ENCODE measurements at regions not wholly inside any gene's neighbourhood (a gene's known extent, or its start where the extent isn't known, plus 50 kb on each side); places are given as distances from the start of the nearest gene placed in this dataset.

DNA sequence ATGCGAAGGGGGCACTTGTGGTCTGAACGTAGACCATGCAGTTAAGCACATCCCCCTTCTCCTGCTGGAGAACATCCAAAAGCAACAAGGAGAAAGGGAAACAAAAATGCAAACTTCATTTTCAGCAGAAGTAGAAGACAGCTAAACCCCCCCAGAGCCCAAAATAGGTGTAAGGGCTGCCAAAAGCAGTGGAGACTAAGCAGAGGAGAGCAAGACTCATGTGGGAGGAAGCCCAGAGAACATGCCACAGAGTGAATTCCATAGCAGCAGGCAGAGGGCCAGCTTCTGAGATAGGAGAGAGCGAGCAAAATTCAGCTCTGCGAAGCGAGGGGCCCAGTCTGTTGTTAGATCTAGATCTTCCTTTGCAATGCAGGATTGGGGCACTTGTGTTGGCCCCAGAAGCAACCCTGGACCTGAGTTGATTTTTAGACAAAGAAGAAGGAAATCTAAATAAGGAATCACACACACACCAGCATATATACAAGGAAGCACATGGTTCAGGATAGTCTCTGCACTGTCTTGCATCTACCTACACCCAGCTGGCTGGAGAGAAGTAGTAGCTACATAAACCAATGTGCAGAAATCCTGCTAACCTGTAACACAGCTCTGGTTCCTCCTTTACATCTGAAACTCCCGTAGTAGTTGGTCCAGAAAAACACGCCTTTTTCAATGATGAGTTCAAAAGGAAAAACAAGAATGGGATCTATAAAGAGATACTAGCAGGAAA lies 199.6 kb downstream of the SPRY2 start:
- Mint-ChIP-seq H3K4me1 (peaks cover 39% of the 10 kb centered on the region), H3K27me3 (ENCODE audit: low read depth) (no peaks in the 10 kb centered on the region), H3K4me3 (peak overlapping the region; percentile 2 to 42 (median 8)), H3K27ac (peak overlapping the region; percentile 92 to 96 (median 94)), H3K36me3 (ENCODE audit: low read depth) (no peaks in the 10 kb centered on the region), H3K9me3 (no peaks in the 10 kb centered on the region)
- TF ChIP-seq, protein P1, sequence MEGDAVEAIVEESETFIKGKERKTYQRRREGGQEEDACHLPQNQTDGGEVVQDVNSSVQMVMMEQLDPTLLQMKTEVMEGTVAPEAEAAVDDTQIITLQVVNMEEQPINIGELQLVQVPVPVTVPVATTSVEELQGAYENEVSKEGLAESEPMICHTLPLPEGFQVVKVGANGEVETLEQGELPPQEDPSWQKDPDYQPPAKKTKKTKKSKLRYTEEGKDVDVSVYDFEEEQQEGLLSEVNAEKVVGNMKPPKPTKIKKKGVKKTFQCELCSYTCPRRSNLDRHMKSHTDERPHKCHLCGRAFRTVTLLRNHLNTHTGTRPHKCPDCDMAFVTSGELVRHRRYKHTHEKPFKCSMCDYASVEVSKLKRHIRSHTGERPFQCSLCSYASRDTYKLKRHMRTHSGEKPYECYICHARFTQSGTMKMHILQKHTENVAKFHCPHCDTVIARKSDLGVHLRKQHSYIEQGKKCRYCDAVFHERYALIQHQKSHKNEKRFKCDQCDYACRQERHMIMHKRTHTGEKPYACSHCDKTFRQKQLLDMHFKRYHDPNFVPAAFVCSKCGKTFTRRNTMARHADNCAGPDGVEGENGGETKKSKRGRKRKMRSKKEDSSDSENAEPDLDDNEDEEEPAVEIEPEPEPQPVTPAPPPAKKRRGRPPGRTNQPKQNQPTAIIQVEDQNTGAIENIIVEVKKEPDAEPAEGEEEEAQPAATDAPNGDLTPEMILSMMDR (IDR thresholded peaks at IDR 0.05; ENCODE audit: unreplicated experiment in 3 of 3): no peak

DNA sequence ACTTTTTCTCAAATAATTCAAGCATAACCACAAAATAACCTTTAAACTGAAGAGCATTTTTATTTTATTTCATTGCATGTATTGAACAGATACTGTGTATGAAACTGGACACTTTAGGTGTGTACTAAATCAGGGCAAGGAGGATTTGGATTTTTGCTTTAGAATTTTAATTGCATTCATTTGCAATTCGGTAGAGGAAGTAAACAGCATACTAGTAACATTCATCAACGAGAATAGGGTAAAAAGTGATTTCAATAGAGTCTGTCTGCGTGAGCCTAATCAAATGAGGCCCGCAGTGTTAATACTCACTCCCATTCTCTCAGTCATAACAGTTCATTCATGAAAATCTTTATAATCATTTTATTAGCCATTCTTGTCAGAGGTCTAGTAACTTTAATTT lies 200.2 kb downstream of the SPRY2 start:
- H3K9me3 Mint-ChIP-seq: no peaks in the 10 kb centered on the region
- TF ChIP-seq, protein P1 (IDR thresholded peaks at IDR 0.05; ENCODE audit: unreplicated experiment in 3 of 3): no peak
- H3K4me1 Mint-ChIP-seq: peaks cover 37% of the 10 kb centered on the region
- peak overlapping the region in 1 of 3 experiments; percentile 29 for H3K4me3 Mint-ChIP-seq
- H3K36me3 Mint-ChIP-seq (ENCODE audit: low read depth): no peaks in the 10 kb centered on the region
- H3K27ac Mint-ChIP-seq: peak overlapping the region; percentile 92 to 96 (median 94)
- no peaks in the 10 kb centered on the region for H3K27me3 Mint-ChIP-seq (ENCODE audit: low read depth)

DNA sequence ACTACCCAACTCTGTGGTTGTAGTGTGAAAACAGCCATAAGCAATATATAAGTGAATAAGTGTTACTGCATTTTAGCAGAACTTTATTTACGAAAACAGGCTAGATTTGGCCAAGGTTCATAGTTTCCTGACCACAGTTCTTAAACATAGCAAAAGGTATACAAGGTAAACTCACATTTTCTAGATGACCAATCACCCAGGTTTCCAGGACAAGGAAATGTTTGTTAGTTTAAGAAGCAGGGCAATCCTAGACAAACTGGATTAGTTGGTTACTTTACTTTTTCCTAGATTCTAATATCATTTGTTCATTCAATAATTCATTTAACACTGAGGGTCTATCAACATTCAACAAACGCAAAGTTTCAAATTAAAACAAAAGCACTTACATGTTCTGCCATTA lies 201.7 kb downstream of the SPRY2 start:
- Mint-ChIP-seq H3K4me3 (no peak overlapping the region), H3K27me3 (ENCODE audit: low read depth) (no peaks in the 10 kb centered on the region), H3K4me1 (peaks cover 33% of the 10 kb centered on the region), H3K27ac (no peak overlapping the region), H3K9me3 (no peaks in the 10 kb centered on the region), H3K36me3 (ENCODE audit: low read depth) (no peaks in the 10 kb centered on the region)
- TF ChIP-seq, protein P1 (IDR thresholded peaks at IDR 0.05; ENCODE audit: unreplicated experiment in 3 of 3): no peak

DNA sequence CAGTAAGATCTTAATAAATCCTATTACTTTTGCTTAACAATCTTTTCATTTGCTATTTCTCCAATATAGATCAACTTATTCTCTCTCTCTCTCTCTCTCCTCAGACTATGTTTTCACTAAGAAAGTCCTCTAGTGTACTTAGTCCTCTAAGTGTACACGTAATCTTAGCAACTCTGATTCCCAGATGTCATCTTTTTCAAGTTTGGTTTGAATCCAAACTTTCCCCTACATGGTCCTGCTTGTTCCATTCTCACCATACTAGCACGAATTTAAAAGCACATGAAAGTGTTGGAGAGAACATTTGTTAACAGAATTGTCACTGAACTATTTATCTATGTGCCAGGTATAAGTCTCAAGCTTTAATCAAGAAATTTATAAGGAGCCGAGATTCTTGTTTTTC lies 202.9 kb downstream of the SPRY2 start:
- Mint-ChIP-seq H3K36me3 (ENCODE audit: low read depth) (no peaks in the 10 kb centered on the region), H3K4me3 (no peak overlapping the region)
- TF ChIP-seq, protein P1 (IDR thresholded peaks at IDR 0.05; ENCODE audit: unreplicated experiment in 3 of 3): no peak

DNA sequence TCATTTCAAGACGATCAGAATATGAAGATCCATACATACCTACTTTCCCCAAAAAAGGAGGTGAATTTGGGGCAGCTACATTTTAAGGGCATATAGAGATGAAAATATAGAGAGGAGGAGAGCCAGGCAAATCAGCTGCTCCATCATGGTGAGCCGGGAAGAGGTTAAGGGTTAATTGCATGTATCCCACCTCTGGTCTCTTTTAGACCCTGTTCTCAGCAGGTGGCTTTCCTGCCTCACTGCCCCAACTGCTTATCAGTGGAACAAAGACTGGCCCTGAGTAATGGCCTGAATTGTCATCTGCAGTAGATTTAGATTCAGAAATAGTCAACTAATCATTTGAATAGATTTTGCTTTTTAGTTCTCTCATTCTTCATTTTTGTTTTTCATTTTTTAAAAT lies 206.6 kb downstream of the SPRY2 start:
- no peaks in the 10 kb centered on the region for H3K27me3 Mint-ChIP-seq (ENCODE audit: low read depth)
- H3K36me3 Mint-ChIP-seq (ENCODE audit: low read depth): no peaks in the 10 kb centered on the region
- peak overlapping the region; percentile 76 to 92 (median 90) for H3K27ac Mint-ChIP-seq
- peaks cover 33% of the 10 kb centered on the region for H3K4me1 Mint-ChIP-seq
- TF ChIP-seq, protein P1 (IDR thresholded peaks at IDR 0.05; ENCODE audit: unreplicated experiment in 3 of 3): no peak
- peak overlapping the region in 1 of 3 experiments; percentile 22 for H3K4me3 Mint-ChIP-seq
- no peaks in the 10 kb centered on the region for H3K9me3 Mint-ChIP-seq

More for the DNA sequence above, 202.9 kb downstream of the SPRY2 start:
- Mint-ChIP-seq H3K9me3 (no peaks in the 10 kb centered on the region), H3K4me1 (peaks cover 41% of the 10 kb centered on the region), H3K27me3 (ENCODE audit: low read depth) (no peaks in the 10 kb centered on the region), H3K27ac (no peak overlapping the region)

Data from nephron (organoid).